IPS-NIHi7 (cell line): ENCODE measurements at regions not wholly inside any gene's neighbourhood (a gene's known extent, or its start where the extent isn't known, plus 50 kb on each side); places are given as distances from the start of the nearest gene placed in this dataset.

Experiments
- DNase-seq: peaks from one replicate; pipeline ENCODE4 v3.0.0; 2012; ENCODE audit warnings: mixed read lengths; ENCODE audit errors: extremely low spot score

- no peak for DNase-seq
Observed at GRCh38 chr15:93880358-93880757, 351.0 kb upstream of the MCTP2 start.

- no peak for DNase-seq
Observed at GRCh38 chr15:93870583-93870982, 360.8 kb upstream of the MCTP2 start.

GRCh38 chr15:93866948-93867347, 364.4 kb upstream of the MCTP2 start:
- no peak for DNase-seq

GRCh38 chr15:93866476-93866875, 364.9 kb upstream of the MCTP2 start:
- no peak for DNase-seq

- DNase-seq = no peak
Observed at GRCh38 chr15:93865586-93865985, 365.8 kb upstream of the MCTP2 start.

- no peak for DNase-seq
Observed at GRCh38 chr15:93862791-93863190, 368.6 kb upstream of the MCTP2 start.

GRCh38 chr15:93861956-93862741, 369.2 kb upstream of the MCTP2 start:
- no peak for DNase-seq

- DNase-seq = no peak
Observed at GRCh38 chr15:93861413-93861812, 369.9 kb upstream of the MCTP2 start.

GRCh38 chr15:93860701-93861100, 370.7 kb upstream of the MCTP2 start:
- DNase-seq = no peak

GRCh38 chr15:93859176-93859575, 372.2 kb upstream of the MCTP2 start:
- no peak for DNase-seq

- no peak for DNase-seq
Observed at GRCh38 chr15:93855181-93855826, 376.1 kb upstream of the MCTP2 start.

- no peak for DNase-seq
Observed at GRCh38 chr15:93854088-93854487, 377.3 kb upstream of the MCTP2 start.

- no peak for DNase-seq
Observed at GRCh38 chr15:93852761-93853160, 378.6 kb upstream of the MCTP2 start.

- no peak for DNase-seq
Observed at GRCh38 chr15:93848490-93848889, 382.9 kb upstream of the MCTP2 start.

GRCh38 chr15:93848076-93848475, 383.3 kb upstream of the MCTP2 start:
- DNase-seq = no peak

GRCh38 chr15:93846148-93846547, 385.2 kb upstream of the MCTP2 start:
- DNase-seq = no peak

GRCh38 chr15:93837450-93837849, 393.9 kb upstream of the MCTP2 start:
- DNase-seq = no peak

GRCh38 chr15:93835344-93835743, 396.0 kb upstream of the MCTP2 start:
- no peak for DNase-seq

GRCh38 chr15:93831641-93832040, 399.7 kb upstream of the MCTP2 start:
- DNase-seq = no peak

- no peak for DNase-seq
Observed at GRCh38 chr15:93830221-93831080, 400.9 kb upstream of the MCTP2 start.

- DNase-seq = peak; percentile 41
Observed at GRCh38 chr15:93829115-93829870, 402.1 kb upstream of the MCTP2 start.

- no peak for DNase-seq
Observed at GRCh38 chr15:93826790-93827189, 404.6 kb upstream of the MCTP2 start.
